CD4-positive, alpha-beta memory T cell (primary cell): ENCODE measurements at regions not wholly inside any gene's neighbourhood (a gene's known extent, or its start where the extent isn't known, plus 50 kb on each side); places are given as distances from the start of the nearest gene placed in this dataset.

ENCODE experiments used
- CTCF ChIA-PET: fragments of 350-600 bp; sonication (Branson Sonifier 250); formaldehyde crosslinking; loops from one replicate; lab custom pipeline; 2021; ENCODE audit warnings: inconsistent platforms; ENCODE audit not compliant: partially characterized antibody; lab: Charles Lee
- POLR2A ChIA-PET: fragments of 350-600 bp; sonication (Branson Sonifier 250); formaldehyde crosslinking; loops from one replicate; lab custom pipeline; 2021; ENCODE audit not compliant: partially characterized antibody; lab: Charles Lee
- DNase-seq, 5 donors: peaks; one replicate each; pipeline versions ENCODE4 v3.0.0 to v3.0.0-alpha.2; 2020 to 2022; ENCODE audit warnings: mixed read lengths in 1 of 5
- H3K27ac ChIP-seq: one replicate; pipeline ENCODE4 v1.7.0; 2013; ENCODE audit warnings: low read depth, low read length
- H3K27me3 ChIP-seq: 2 replicates; pipeline ENCODE4 v1.7.0; 2013; ENCODE audit warnings: mild to moderate bottlenecking, low read length, moderate library complexity; ENCODE audit not compliant: insufficient read depth
- H3K36me3 ChIP-seq: 2 replicates; pipeline ENCODE4 v1.7.0; 2013; ENCODE audit warnings: mild to moderate bottlenecking, low read length, moderate library complexity; ENCODE audit not compliant: insufficient read depth
- H3K4me1 ChIP-seq: 2 replicates; pipeline ENCODE4 v1.7.0; 2013; ENCODE audit warnings: mild to moderate bottlenecking, low read length, moderate library complexity; ENCODE audit not compliant: insufficient read depth
- H3K4me3 ChIP-seq, 2 donors: one replicate each; pipeline ENCODE4 v1.7.0; 2013; ENCODE audit warnings: low read length in 2 of 2, mild to moderate bottlenecking in 1 of 2
- H3K9me3 ChIP-seq, 2 donors: one replicate each; pipeline ENCODE4 v1.7.0; 2013; ENCODE audit warnings: low read length in 2 of 2, control low read depth in 1 of 2; ENCODE audit not compliant: control insufficient read depth in 1 of 2
- H3K27ac Mint-ChIP-seq, 7 donors: one replicate each; pipeline ENCODE4 v1.8.0; 2020 to 2021; ENCODE audit warnings: mixed read lengths in 7 of 7, mild to moderate bottlenecking in 6 of 7, inconsistent platforms in 3 of 7, moderate library complexity in 3 of 7
- H3K27me3 Mint-ChIP-seq, 2 donors: one replicate each; pipeline ENCODE4 v1.8.0; 2020 to 2021; ENCODE audit warnings: mixed read lengths in 2 of 2
- H3K36me3 Mint-ChIP-seq, 2 donors: one replicate each; pipeline ENCODE4 v1.8.0; 2020 to 2021; ENCODE audit warnings: mixed read lengths in 2 of 2, inconsistent platforms in 1 of 2, mild to moderate bottlenecking in 1 of 2
- H3K4me1 Mint-ChIP-seq, 4 donors: one replicate each; pipeline ENCODE4 v1.8.0; 2020 to 2021; ENCODE audit warnings: mixed read lengths in 4 of 4, mild to moderate bottlenecking in 1 of 4
- H3K4me3 Mint-ChIP-seq, 8 donors: one replicate each; pipeline ENCODE4 v1.8.0; 2020 to 2021; ENCODE audit warnings: mixed read lengths in 8 of 8, mild to moderate bottlenecking in 7 of 8, moderate library complexity in 6 of 8, inconsistent platforms in 3 of 8
- H3K9me3 Mint-ChIP-seq, 8 donors: one replicate each; pipeline ENCODE4 v1.8.0; 2020 to 2021; ENCODE audit warnings: mixed read lengths in 8 of 8, mild to moderate bottlenecking in 5 of 8, inconsistent platforms in 3 of 8, moderate library complexity in 1 of 8
- intact Hi-C: fragments of 100-400 bp; cut with micrococcal nuclease; formaldehyde crosslinking; loops from one replicate; pipeline ENCODE4 v1.15.1; 2023

GRCh38 chr11:115903179-115903578, 399.0 kb upstream of the CADM1 start:
- no peak for DNase-seq
- H3K9me3 ChIP-seq, result no peaks in the 10 kb centered on the region
- CTCF ChIA-PET, result interaction anchor here (1.4 kb wide), 1 partner anchor 17 kb away, joined by 3 read pairs; no protein-coding TSS in a partner anchor
- no peaks in the 10 kb centered on the region for H3K4me1 ChIP-seq
- Mint-ChIP-seq H3K27me3 (no peaks in the 10 kb centered on the region), H3K36me3 (no peaks in the 10 kb centered on the region), H3K9me3 (peaks cover 0 to 4% (median 0%) of the 10 kb centered on the region in 8 donors), H3K4me1 (no peaks in the 10 kb centered on the region), H3K4me3 (no peak overlapping the region), H3K27ac (no peak overlapping the region)
- POLR2A ChIA-PET, result no interaction called here
- no peaks in the 10 kb centered on the region for H3K36me3 ChIP-seq
- H3K27ac ChIP-seq, result no peak overlapping the region
- H3K27me3 ChIP-seq, result no peaks in the 10 kb centered on the region
- H3K4me3 ChIP-seq, result no peak overlapping the region
- intact Hi-C loops, result no loop called here

- intact Hi-C loops, result no loop called here
- Mint-ChIP-seq H3K27me3 (peaks cover 0 to 1% of the 10 kb centered on the region in 2 donors), H3K4me3 (no peak overlapping the region), H3K4me1 (no peaks in the 10 kb centered on the region), H3K9me3 (peaks cover 0 to 4% (median under 1%) of the 10 kb centered on the region in 8 donors), H3K36me3 (no peaks in the 10 kb centered on the region), H3K27ac (no peak overlapping the region)
- Histone ChIP-seq H3K27ac (no peak overlapping the region), H3K36me3 (no peaks in the 10 kb centered on the region), H3K27me3 (no peaks in the 10 kb centered on the region), H3K4me1 (no peaks in the 10 kb centered on the region), H3K9me3 (no peaks in the 10 kb centered on the region), H3K4me3 (no peak overlapping the region)
- ChIA-PET CTCF (interaction anchor here (1.1 kb wide), 1 partner anchor 10 kb away, joined by 3 read pairs; no protein-coding TSS in a partner anchor), POLR2A (no interaction called here)
- DNase-seq, result no peak
These were observed 396.9 kb upstream of the CADM1 start for GRCh38 chr11:115901069-115901468.

- H3K36me3 Mint-ChIP-seq, result no peaks in the 10 kb centered on the region
- POLR2A ChIA-PET, result no interaction called here
- Histone ChIP-seq H3K27ac (no peak overlapping the region), H3K4me3 (no peak overlapping the region), H3K4me1 (no peaks in the 10 kb centered on the region), H3K9me3 (no peaks in the 10 kb centered on the region), H3K36me3 (no peaks in the 10 kb centered on the region), H3K27me3 (no peaks in the 10 kb centered on the region)
- no peak for DNase-seq
- no peaks in the 10 kb centered on the region for H3K4me1 Mint-ChIP-seq
- CTCF ChIA-PET, result no interaction called here
- peaks cover 0 to 1% of the 10 kb centered on the region in 2 donors for H3K27me3 Mint-ChIP-seq
- H3K4me3 Mint-ChIP-seq, result no peak overlapping the region
- intact Hi-C loops, result no loop called here
- H3K27ac Mint-ChIP-seq, result no peak overlapping the region
- peaks cover 0 to 3% (median 0%) of the 10 kb centered on the region in 8 donors for H3K9me3 Mint-ChIP-seq
These were observed 395.9 kb upstream of the CADM1 start for GRCh38 chr11:115900111-115900510.

GRCh38 chr11:115897707-115898106, 393.5 kb upstream of the CADM1 start:
- Histone ChIP-seq H3K4me3 (no peak overlapping the region), H3K27me3 (no peaks in the 10 kb centered on the region), H3K9me3 (no peaks in the 10 kb centered on the region), H3K27ac (no peak overlapping the region), H3K4me1 (no peaks in the 10 kb centered on the region), H3K36me3 (no peaks in the 10 kb centered on the region)
- no peak overlapping the region for H3K4me3 Mint-ChIP-seq
- H3K9me3 Mint-ChIP-seq, result peaks cover 0 to 2% (median 0%) of the 10 kb centered on the region in 8 donors
- ChIA-PET CTCF (no interaction called here), POLR2A (no interaction called here)
- intact Hi-C loops, result no loop called here
- no peak overlapping the region for H3K27ac Mint-ChIP-seq
- no peaks in the 10 kb centered on the region for H3K36me3 Mint-ChIP-seq
- no peak for DNase-seq
- peaks cover 0 to 1% of the 10 kb centered on the region in 2 donors for H3K27me3 Mint-ChIP-seq
- no peaks in the 10 kb centered on the region for H3K4me1 Mint-ChIP-seq

GRCh38 chr11:115896084-115896483, 391.9 kb upstream of the CADM1 start:
- H3K9me3 Mint-ChIP-seq, result peaks cover 0 to 1% (median 0%) of the 10 kb centered on the region in 8 donors
- no peak overlapping the region for H3K4me3 Mint-ChIP-seq
- Histone ChIP-seq H3K4me1 (no peaks in the 10 kb centered on the region), H3K27ac (no peak overlapping the region), H3K9me3 (no peaks in the 10 kb centered on the region), H3K27me3 (no peaks in the 10 kb centered on the region), H3K36me3 (no peaks in the 10 kb centered on the region), H3K4me3 (no peak overlapping the region)
- intact Hi-C loops, result no loop called here
- H3K36me3 Mint-ChIP-seq, result no peaks in the 10 kb centered on the region
- DNase-seq, result no peak
- H3K27me3 Mint-ChIP-seq, result peaks cover 0 to 1% of the 10 kb centered on the region in 2 donors
- no peak overlapping the region for H3K27ac Mint-ChIP-seq
- H3K4me1 Mint-ChIP-seq, result no peaks in the 10 kb centered on the region
- POLR2A ChIA-PET, result no interaction called here
- CTCF ChIA-PET, result no interaction called here

- Mint-ChIP-seq H3K27ac (no peak overlapping the region), H3K4me3 (no peak overlapping the region), H3K36me3 (no peaks in the 10 kb centered on the region), H3K9me3 (peaks cover 0 to 3% (median under 1%) of the 10 kb centered on the region in 8 donors), H3K27me3 (peaks cover 0 to 1% of the 10 kb centered on the region in 2 donors), H3K4me1 (no peaks in the 10 kb centered on the region)
- H3K36me3 ChIP-seq, result no peaks in the 10 kb centered on the region
- DNase-seq, result no peak
- H3K9me3 ChIP-seq, result no peaks in the 10 kb centered on the region
- ChIA-PET POLR2A (no interaction called here), CTCF (no interaction called here)
- H3K27ac ChIP-seq, result no peak overlapping the region
- no peaks in the 10 kb centered on the region for H3K4me1 ChIP-seq
- H3K4me3 ChIP-seq, result no peak overlapping the region
- H3K27me3 ChIP-seq, result no peaks in the 10 kb centered on the region
- intact Hi-C loops, result no loop called here
These were observed 391.4 kb upstream of the CADM1 start for GRCh38 chr11:115895594-115895993.

- Histone ChIP-seq H3K9me3 (no peaks in the 10 kb centered on the region), H3K27me3 (no peaks in the 10 kb centered on the region), H3K4me3 (no peak overlapping the region), H3K36me3 (no peaks in the 10 kb centered on the region), H3K4me1 (no peaks in the 10 kb centered on the region), H3K27ac (no peak overlapping the region)
- POLR2A ChIA-PET, result no interaction called here
- Mint-ChIP-seq H3K27me3 (peaks cover 0 to 1% of the 10 kb centered on the region in 2 donors), H3K36me3 (no peaks in the 10 kb centered on the region), H3K4me3 (no peak overlapping the region), H3K27ac (no peak overlapping the region), H3K4me1 (no peaks in the 10 kb centered on the region), H3K9me3 (peaks cover 0 to 7% (median 2%) of the 10 kb centered on the region in 8 donors)
- intact Hi-C loops, result no loop called here
- no peak for DNase-seq
- CTCF ChIA-PET, result no interaction called here
These were observed 390.0 kb upstream of the CADM1 start for GRCh38 chr11:115894176-115894575.
